SK-N-SH treated with all-trans-retinoic acid at 6 μM for 48 hours (cell line): ENCODE measurements at regions not wholly inside any gene's neighbourhood (a gene's known extent, or its start where the extent isn't known, plus 50 kb on each side); places are given as distances from the start of the nearest gene placed in this dataset.

Experiments used
- ATAC-seq: fragments of 200-7000 bp; cut with Tn5 transposase; 3 replicates; pipeline ENCODE4 v1.9.1; 2020; ENCODE audit warnings: mild to moderate bottlenecking, moderate library complexity
- ARNTL ChIP-seq: fragments of 450-650 bp; formaldehyde crosslinking; IDR thresholded peaks from 2 replicates; pipeline ENCODE4 v1.5.0; 2020; ENCODE audit warnings: low read depth, mild to moderate bottlenecking, moderate library complexity, borderline replicate concordance
- BACH2 ChIP-seq: fragments of 250-450 bp; sonication (Bioruptor Pico); IDR thresholded peaks from 2 replicates; pipeline ENCODE4 v1.9.0; 2021; ENCODE audit warnings: mild to moderate bottlenecking, borderline replicate concordance
- CSDC2 ChIP-seq: fragments of 250-450 bp; sonication (Bioruptor Pico); IDR thresholded peaks from 2 replicates; pipeline ENCODE4 v1.5.0; 2020; ENCODE audit warnings: mild to moderate bottlenecking, moderate library complexity
- ESRRG ChIP-seq: fragments of 250-450 bp; sonication (Bioruptor Pico); IDR thresholded peaks from 2 replicates; pipeline ENCODE4 v1.6.1; 2021; ENCODE audit warnings: mild to moderate bottlenecking
- GLIS3 ChIP-seq: fragments of 250-450 bp; sonication (Bioruptor Pico); IDR thresholded peaks from 2 replicates; pipeline ENCODE4 v1.5.0; 2020; ENCODE audit warnings: mild to moderate bottlenecking, moderate library complexity
- ISL1 ChIP-seq: fragments of 250-450 bp; sonication (Bioruptor Pico); IDR thresholded peaks from 2 replicates; pipeline ENCODE4 v2.1.2; 2022; ENCODE audit warnings: mild to moderate bottlenecking, moderate library complexity
- OSR1 ChIP-seq: fragments of 250-450 bp; sonication (Bioruptor Pico); IDR thresholded peaks from 2 replicates; pipeline ENCODE4 v1.8.0; 2022; ENCODE audit warnings: moderate library complexity, mild to moderate bottlenecking, inconsistent platforms
- PPARA ChIP-seq: fragments of 250-450 bp; sonication (Bioruptor Pico); IDR thresholded peaks from 2 replicates; pipeline ENCODE4 v1.5.0; 2020; ENCODE audit warnings: mild to moderate bottlenecking, borderline replicate concordance
- RARB ChIP-seq: fragments of 250-450 bp; sonication (Bioruptor Pico); IDR thresholded peaks from 2 replicates; pipeline ENCODE4 v1.8.0; 2021; ENCODE audit warnings: mild to moderate bottlenecking, moderate library complexity
- SNAI2 ChIP-seq: fragments of 250-450 bp; sonication (Bioruptor Pico); IDR thresholded peaks from 2 replicates; pipeline ENCODE4 v1.5.0; 2020; ENCODE audit warnings: mild to moderate bottlenecking, moderate library complexity
- TOX ChIP-seq: fragments of 250-450 bp; sonication (Bioruptor Pico); IDR thresholded peaks from 2 replicates; pipeline ENCODE4 v1.8.0; 2021; ENCODE audit warnings: mild to moderate bottlenecking, moderate library complexity, borderline replicate concordance
- ZC3H10 ChIP-seq: fragments of 250-450 bp; sonication (Bioruptor Pico); IDR thresholded peaks from 2 replicates; pipeline ENCODE4 v1.5.1; 2021; ENCODE audit warnings: mild to moderate bottlenecking, moderate library complexity
- ZFP30 ChIP-seq: fragments of 450-650 bp; formaldehyde crosslinking; IDR thresholded peaks from 2 replicates; pipeline ENCODE4 v1.5.0; 2022; ENCODE audit warnings: mild to moderate bottlenecking, moderate library complexity
- ZNF70 ChIP-seq: fragments of 450-650 bp; formaldehyde crosslinking; IDR thresholded peaks from 2 replicates; pipeline ENCODE4 v1.5.0; 2020; ENCODE audit warnings: mild to moderate bottlenecking, moderate library complexity
- ZNF8 ChIP-seq: fragments of 450-650 bp; formaldehyde crosslinking; IDR thresholded peaks from 2 replicates; pipeline ENCODE4 v1.5.0; 2020; ENCODE audit warnings: mild to moderate bottlenecking, moderate library complexity
- TF ChIP-seq, protein P1 (sequence below): fragments of 250-450 bp; sonication (Bioruptor Pico); IDR thresholded peaks from 2 replicates; pipeline ENCODE4 v1.5.0; 2020; ENCODE audit warnings: mild to moderate bottlenecking, moderate library complexity
- TF ChIP-seq, protein P2 (sequence below): fragments of 250-450 bp; sonication (Bioruptor Pico); IDR thresholded peaks from 2 replicates; pipeline ENCODE4 v1.8.0; 2021; ENCODE audit warnings: low read depth, mild to moderate bottlenecking, moderate library complexity, borderline replicate concordance
- TF ChIP-seq, protein P3 (sequence below): fragments of 250-450 bp; sonication (Bioruptor Pico); IDR thresholded peaks from 2 replicates; pipeline ENCODE4 v1.5.1; 2021; ENCODE audit warnings: mild to moderate bottlenecking, moderate library complexity
- TF ChIP-seq, protein P4 (sequence below): fragments of 250-450 bp; sonication (Bioruptor Pico); IDR thresholded peaks from 2 replicates; pipeline ENCODE4 v1.5.1; 2020; ENCODE audit warnings: low read depth, mild to moderate bottlenecking, moderate library complexity
- TF ChIP-seq, protein P5 (sequence below): fragments of 250-450 bp; sonication (Bioruptor Pico); IDR thresholded peaks from 2 replicates; pipeline ENCODE4 v1.8.0; 2020; ENCODE audit warnings: mild to moderate bottlenecking, moderate library complexity, borderline replicate concordance

DNA sequence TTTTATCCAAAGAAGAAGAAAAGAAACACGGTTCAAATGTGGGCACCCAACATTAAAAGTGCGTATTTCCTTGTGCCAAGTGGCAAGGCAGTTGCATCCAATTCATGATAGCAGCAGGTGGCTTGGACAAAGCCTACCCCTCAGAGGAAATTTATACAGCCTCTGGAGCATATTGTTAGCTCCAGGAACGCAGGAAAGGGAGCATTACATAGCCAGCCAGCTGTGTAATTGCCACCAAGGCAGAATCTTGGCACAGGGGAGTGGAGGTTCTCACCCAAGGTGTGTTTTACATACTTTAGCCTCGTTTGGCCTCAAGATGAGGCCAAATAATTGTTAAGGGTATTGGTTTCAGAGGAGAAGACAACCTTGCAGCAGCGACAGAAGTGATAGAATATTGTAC lies 526.9 kb downstream of the TMEM182 start:
- TF ChIP-seq, protein P1, sequence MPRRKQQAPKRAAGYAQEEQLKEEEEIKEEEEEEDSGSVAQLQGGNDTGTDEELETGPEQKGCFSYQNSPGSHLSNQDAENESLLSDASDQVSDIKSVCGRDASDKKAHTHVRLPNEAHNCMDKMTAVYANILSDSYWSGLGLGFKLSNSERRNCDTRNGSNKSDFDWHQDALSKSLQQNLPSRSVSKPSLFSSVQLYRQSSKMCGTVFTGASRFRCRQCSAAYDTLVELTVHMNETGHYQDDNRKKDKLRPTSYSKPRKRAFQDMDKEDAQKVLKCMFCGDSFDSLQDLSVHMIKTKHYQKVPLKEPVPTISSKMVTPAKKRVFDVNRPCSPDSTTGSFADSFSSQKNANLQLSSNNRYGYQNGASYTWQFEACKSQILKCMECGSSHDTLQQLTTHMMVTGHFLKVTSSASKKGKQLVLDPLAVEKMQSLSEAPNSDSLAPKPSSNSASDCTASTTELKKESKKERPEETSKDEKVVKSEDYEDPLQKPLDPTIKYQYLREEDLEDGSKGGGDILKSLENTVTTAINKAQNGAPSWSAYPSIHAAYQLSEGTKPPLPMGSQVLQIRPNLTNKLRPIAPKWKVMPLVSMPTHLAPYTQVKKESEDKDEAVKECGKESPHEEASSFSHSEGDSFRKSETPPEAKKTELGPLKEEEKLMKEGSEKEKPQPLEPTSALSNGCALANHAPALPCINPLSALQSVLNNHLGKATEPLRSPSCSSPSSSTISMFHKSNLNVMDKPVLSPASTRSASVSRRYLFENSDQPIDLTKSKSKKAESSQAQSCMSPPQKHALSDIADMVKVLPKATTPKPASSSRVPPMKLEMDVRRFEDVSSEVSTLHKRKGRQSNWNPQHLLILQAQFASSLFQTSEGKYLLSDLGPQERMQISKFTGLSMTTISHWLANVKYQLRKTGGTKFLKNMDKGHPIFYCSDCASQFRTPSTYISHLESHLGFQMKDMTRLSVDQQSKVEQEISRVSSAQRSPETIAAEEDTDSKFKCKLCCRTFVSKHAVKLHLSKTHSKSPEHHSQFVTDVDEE (CRISPR knock-in tag), result no peak
- TF ChIP-seq ARNTL (CRISPR knock-in tag), result no peak
- TF ChIP-seq ZFP30 (CRISPR knock-in tag), result no peak
- no peak for TF ChIP-seq ZNF70 (CRISPR knock-in tag)
- TF ChIP-seq ZC3H10 (CRISPR knock-in tag), result no peak
- no peak for TF ChIP-seq BACH2 (CRISPR knock-in tag)
- TF ChIP-seq, protein P2, sequence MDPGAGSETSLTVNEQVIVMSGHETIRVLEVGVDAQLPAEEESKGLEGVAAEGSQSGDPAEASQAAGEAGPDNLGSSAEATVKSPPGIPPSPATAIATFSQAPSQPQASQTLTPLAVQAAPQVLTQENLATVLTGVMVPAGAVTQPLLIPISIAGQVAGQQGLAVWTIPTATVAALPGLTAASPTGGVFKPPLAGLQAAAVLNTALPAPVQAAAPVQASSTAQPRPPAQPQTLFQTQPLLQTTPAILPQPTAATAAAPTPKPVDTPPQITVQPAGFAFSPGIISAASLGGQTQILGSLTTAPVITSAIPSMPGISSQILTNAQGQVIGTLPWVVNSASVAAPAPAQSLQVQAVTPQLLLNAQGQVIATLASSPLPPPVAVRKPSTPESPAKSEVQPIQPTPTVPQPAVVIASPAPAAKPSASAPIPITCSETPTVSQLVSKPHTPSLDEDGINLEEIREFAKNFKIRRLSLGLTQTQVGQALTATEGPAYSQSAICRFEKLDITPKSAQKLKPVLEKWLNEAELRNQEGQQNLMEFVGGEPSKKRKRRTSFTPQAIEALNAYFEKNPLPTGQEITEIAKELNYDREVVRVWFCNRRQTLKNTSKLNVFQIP (CRISPR knock-in tag), result no peak
- no peak for TF ChIP-seq SNAI2 (CRISPR knock-in tag)
- no peak for TF ChIP-seq RARB (CRISPR knock-in tag)
- TF ChIP-seq, protein P3, sequence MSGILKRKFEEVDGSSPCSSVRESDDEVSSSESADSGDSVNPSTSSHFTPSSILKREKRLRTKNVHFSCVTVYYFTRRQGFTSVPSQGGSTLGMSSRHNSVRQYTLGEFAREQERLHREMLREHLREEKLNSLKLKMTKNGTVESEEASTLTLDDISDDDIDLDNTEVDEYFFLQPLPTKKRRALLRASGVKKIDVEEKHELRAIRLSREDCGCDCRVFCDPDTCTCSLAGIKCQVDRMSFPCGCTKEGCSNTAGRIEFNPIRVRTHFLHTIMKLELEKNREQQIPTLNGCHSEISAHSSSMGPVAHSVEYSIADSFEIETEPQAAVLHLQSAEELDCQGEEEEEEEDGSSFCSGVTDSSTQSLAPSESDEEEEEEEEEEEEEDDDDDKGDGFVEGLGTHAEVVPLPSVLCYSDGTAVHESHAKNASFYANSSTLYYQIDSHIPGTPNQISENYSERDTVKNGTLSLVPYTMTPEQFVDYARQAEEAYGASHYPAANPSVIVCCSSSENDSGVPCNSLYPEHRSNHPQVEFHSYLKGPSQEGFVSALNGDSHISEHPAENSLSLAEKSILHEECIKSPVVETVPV, result no peak
- TF ChIP-seq ZNF8 (CRISPR knock-in tag), result no peak
- TF ChIP-seq OSR1 (CRISPR knock-in tag), result no peak
- no peak for TF ChIP-seq TOX
- TF ChIP-seq, protein P4, sequence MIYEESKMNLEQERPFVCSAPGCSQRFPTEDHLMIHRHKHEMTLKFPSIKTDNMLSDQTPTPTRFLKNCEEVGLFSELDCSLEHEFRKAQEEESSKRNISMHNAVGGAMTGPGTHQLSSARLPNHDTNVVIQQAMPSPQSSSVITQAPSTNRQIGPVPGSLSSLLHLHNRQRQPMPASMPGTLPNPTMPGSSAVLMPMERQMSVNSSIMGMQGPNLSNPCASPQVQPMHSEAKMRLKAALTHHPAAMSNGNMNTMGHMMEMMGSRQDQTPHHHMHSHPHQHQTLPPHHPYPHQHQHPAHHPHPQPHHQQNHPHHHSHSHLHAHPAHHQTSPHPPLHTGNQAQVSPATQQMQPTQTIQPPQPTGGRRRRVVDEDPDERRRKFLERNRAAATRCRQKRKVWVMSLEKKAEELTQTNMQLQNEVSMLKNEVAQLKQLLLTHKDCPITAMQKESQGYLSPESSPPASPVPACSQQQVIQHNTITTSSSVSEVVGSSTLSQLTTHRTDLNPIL (CRISPR knock-in tag), result no peak
- ATAC-seq, result no peak

DNA sequence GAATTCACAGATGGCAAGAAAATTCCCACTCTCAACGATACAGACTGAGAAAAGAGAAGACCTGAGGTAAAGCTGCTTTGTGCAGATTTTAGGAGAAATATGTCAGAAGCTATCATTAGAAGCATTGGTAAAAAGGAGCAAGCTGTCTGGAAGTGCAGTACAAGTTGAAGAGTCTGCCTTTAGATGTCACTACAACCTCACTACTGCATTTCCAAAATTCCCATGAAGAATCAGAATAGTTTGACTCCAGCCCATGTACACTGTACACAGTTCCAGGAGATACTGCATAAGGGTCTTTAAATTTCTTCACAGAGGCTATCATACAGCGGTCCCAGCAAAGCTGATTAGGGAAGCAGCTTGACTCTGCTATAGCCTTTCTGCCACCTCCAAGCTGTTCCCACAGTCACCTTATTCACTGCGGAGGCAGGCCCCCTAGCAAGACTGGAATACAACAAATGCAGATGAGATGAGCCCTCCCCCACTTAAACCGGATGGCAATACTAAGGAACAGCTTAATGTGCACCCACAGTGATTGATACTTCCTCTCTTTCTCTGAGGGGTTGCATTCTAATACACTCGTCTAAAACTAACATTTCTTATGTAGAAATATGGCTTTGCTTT lies 527.4 kb downstream of the TMEM182 start:
- TF ChIP-seq, protein P1 (CRISPR knock-in tag), result no peak
- TF ChIP-seq PPARA, result no peak
- no peak for TF ChIP-seq ZFP30 (CRISPR knock-in tag)
- TF ChIP-seq GLIS3 (CRISPR knock-in tag), result no peak
- no peak for TF ChIP-seq ZNF8 (CRISPR knock-in tag)
- TF ChIP-seq SNAI2 (CRISPR knock-in tag), result no peak
- TF ChIP-seq, protein P3, result no peak
- TF ChIP-seq ZNF70 (CRISPR knock-in tag), result no peak
- TF ChIP-seq ARNTL (CRISPR knock-in tag), result no peak
- no peak for TF ChIP-seq CSDC2 (CRISPR knock-in tag)
- TF ChIP-seq ZC3H10 (CRISPR knock-in tag), result no peak
- no peak for ATAC-seq

DNA sequence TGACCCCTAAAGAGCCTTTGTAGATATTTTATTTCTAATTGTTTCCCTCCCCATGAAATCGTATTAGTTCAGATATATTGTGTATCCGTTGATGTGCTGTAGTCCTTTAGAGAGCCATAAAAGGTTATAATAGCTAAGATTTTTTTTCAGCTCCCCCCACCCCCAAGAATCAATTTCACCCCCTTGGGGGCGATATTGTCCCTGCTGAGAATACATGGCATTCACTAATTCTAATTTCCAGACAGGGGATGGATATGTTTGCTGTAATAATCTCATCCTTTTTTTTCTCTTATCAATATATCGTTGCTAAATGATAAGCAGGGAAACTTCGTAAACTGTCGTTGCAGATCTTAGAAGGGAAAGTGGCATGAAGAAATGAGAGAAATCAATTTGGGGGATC lies 530.7 kb downstream of the TMEM182 start:
- no peak for ATAC-seq
- TF ChIP-seq, protein P1 (CRISPR knock-in tag), result no peak
- TF ChIP-seq ARNTL (CRISPR knock-in tag) (no peak), ZC3H10 (CRISPR knock-in tag) (no peak), SNAI2 (CRISPR knock-in tag) (no peak), ESRRG (no peak), ZFP30 (CRISPR knock-in tag) (no peak), GLIS3 (CRISPR knock-in tag) (no peak), ISL1 (CRISPR knock-in tag) (no peak)
- TF ChIP-seq, protein P5, sequence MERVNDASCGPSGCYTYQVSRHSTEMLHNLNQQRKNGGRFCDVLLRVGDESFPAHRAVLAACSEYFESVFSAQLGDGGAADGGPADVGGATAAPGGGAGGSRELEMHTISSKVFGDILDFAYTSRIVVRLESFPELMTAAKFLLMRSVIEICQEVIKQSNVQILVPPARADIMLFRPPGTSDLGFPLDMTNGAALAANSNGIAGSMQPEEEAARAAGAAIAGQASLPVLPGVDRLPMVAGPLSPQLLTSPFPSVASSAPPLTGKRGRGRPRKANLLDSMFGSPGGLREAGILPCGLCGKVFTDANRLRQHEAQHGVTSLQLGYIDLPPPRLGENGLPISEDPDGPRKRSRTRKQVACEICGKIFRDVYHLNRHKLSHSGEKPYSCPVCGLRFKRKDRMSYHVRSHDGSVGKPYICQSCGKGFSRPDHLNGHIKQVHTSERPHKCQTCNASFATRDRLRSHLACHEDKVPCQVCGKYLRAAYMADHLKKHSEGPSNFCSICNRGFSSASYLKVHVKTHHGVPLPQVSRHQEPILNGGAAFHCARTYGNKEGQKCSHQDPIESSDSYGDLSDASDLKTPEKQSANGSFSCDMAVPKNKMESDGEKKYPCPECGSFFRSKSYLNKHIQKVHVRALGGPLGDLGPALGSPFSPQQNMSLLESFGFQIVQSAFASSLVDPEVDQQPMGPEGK (CRISPR knock-in tag), result no peak
